KMS-11 (cell line): ENCODE measurements at regions not wholly inside any gene's neighbourhood (a gene's known extent, or its start where the extent isn't known, plus 50 kb on each side); places are given as distances from the start of the nearest gene placed in this dataset.

Experiments used
- H2AFZ ChIP-seq: fragments of 200-600 bp; sonication (generic); 2 replicates; pipeline ENCODE4 v1.6.1; 2016; ENCODE audit warnings: antibody characterized with exemption, mixed run types, low read depth
- H3K27ac ChIP-seq: fragments of 200-600 bp; sonication (generic); 2 replicates; pipeline ENCODE4 v1.6.1; 2016; ENCODE audit warnings: mild to moderate bottlenecking, mixed run types
- H3K27me3 ChIP-seq: fragments of 200-600 bp; sonication (generic); 2 replicates; pipeline ENCODE4 v1.6.1; 2017; ENCODE audit warnings: mild to moderate bottlenecking, low read depth, mixed run types, moderate library complexity; ENCODE audit not compliant: insufficient read depth
- H3K36me3 ChIP-seq: fragments of 200-600 bp; sonication (generic); 2 replicates; pipeline ENCODE4 v1.6.1; 2017; ENCODE audit warnings: mild to moderate bottlenecking, mixed run types; ENCODE audit not compliant: insufficient read depth
- H3K4me1 ChIP-seq: fragments of 200-600 bp; sonication (generic); 2 replicates; pipeline ENCODE4 v1.6.1; 2016; ENCODE audit warnings: mild to moderate bottlenecking, low read depth, mixed run types; ENCODE audit not compliant: poor library complexity, severe bottlenecking
- H3K4me2 ChIP-seq: fragments of 200-600 bp; sonication (generic); 2 replicates; pipeline ENCODE4 v1.7.0; 2016; ENCODE audit warnings: mild to moderate bottlenecking, mixed run types
- H3K4me3 ChIP-seq: fragments of 200-600 bp; sonication (generic); IDR thresholded peaks from 2 replicates; pipeline ENCODE4 v1.6.1; 2017; ENCODE audit warnings: low read depth, low read length, mixed read lengths; ENCODE audit not compliant: insufficient read depth
- H3K79me2 ChIP-seq: fragments of 200-600 bp; sonication (generic); 2 replicates; pipeline ENCODE4 v1.6.1; 2016; ENCODE audit warnings: low read depth, mixed run types; ENCODE audit not compliant: insufficient read depth
- H3K9ac ChIP-seq: fragments of 200-600 bp; sonication (generic); 2 replicates; pipeline ENCODE4 v1.6.1; 2016; ENCODE audit warnings: mild to moderate bottlenecking, mixed run types
- H4K20me1 ChIP-seq: fragments of 200-600 bp; sonication (generic); 2 replicates; pipeline ENCODE4 v1.6.1; 2016; ENCODE audit warnings: mild to moderate bottlenecking, mixed run types; ENCODE audit not compliant: insufficient read depth
- TF ChIP-seq, protein P1 (sequence below): fragments of 200-600 bp; sonication (generic); conservative IDR thresholded peaks from 2 replicates; pipeline ENCODE4 v1.6.1; 2017; ENCODE audit warnings: low read depth, mild to moderate bottlenecking, antibody characterized with exemption, low read length, moderate library complexity, mixed read lengths

DNA sequence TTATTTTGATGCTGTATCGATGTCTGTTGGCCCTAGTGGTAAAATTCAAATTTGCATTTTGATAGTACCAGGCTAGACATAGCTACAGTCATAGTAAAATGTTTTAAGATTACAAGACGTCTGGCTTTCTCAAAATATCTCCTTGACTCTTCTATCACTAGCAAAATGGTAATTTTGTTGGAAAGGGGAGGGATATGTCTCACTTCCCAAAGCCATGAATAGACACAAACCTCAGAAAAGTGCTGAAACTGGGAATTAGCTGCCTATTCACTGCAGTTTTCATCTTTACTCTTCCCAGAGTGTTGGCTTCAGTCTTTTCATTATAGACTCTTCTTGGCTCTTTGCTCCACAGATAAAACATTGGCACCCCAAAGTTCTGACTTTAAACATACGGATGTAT lies 1009.9 kb downstream of the ADGRL2 start:
- H2AFZ ChIP-seq: no peak overlapping the region
- no peaks in the 10 kb centered on the region for H4K20me1 ChIP-seq

DNA sequence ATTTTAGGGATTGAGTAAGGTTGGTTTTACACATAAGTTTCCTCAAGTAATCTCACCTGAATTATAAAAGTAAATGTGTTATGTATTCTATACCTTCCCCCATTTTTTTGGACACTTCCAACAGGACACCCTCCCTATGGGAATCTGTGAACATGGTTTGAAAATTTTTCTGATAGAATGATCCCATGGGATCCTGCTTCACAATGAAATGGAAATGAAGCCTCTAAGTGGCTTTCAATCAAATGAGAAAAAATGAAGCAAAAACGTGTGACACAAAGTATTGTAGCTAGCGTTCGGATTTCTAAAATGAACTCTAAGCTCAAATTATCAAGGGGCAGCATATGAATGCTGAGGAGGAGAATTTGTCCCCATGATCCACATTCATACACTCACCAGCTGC lies 1006.8 kb downstream of the ADGRL2 start:
- H3K27me3 ChIP-seq: no peaks in the 10 kb centered on the region
- TF ChIP-seq, protein P1, sequence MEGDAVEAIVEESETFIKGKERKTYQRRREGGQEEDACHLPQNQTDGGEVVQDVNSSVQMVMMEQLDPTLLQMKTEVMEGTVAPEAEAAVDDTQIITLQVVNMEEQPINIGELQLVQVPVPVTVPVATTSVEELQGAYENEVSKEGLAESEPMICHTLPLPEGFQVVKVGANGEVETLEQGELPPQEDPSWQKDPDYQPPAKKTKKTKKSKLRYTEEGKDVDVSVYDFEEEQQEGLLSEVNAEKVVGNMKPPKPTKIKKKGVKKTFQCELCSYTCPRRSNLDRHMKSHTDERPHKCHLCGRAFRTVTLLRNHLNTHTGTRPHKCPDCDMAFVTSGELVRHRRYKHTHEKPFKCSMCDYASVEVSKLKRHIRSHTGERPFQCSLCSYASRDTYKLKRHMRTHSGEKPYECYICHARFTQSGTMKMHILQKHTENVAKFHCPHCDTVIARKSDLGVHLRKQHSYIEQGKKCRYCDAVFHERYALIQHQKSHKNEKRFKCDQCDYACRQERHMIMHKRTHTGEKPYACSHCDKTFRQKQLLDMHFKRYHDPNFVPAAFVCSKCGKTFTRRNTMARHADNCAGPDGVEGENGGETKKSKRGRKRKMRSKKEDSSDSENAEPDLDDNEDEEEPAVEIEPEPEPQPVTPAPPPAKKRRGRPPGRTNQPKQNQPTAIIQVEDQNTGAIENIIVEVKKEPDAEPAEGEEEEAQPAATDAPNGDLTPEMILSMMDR: no peak
- H3K9ac ChIP-seq: no peak overlapping the region
- no peak overlapping the region for H2AFZ ChIP-seq
- H3K36me3 ChIP-seq: no peaks in the 10 kb centered on the region
- H3K4me2 ChIP-seq: no peak overlapping the region
- no peaks in the 10 kb centered on the region for H3K79me2 ChIP-seq
- H3K27ac ChIP-seq: no peak overlapping the region
- no peaks in the 10 kb centered on the region for H3K4me1 ChIP-seq
- H3K4me3 ChIP-seq: no peak overlapping the region
- no peaks in the 10 kb centered on the region for H4K20me1 ChIP-seq

More for the DNA sequence above, 1009.9 kb downstream of the ADGRL2 start:
- Histone ChIP-seq H3K79me2 (no peaks in the 10 kb centered on the region), H3K4me2 (no peak overlapping the region), H3K27me3 (no peaks in the 10 kb centered on the region), H3K9ac (no peak overlapping the region), H3K4me1 (no peaks in the 10 kb centered on the region), H3K4me3 (no peak overlapping the region), H3K27ac (no peak overlapping the region), H3K36me3 (no peaks in the 10 kb centered on the region)
- TF ChIP-seq, protein P1: no peak

DNA sequence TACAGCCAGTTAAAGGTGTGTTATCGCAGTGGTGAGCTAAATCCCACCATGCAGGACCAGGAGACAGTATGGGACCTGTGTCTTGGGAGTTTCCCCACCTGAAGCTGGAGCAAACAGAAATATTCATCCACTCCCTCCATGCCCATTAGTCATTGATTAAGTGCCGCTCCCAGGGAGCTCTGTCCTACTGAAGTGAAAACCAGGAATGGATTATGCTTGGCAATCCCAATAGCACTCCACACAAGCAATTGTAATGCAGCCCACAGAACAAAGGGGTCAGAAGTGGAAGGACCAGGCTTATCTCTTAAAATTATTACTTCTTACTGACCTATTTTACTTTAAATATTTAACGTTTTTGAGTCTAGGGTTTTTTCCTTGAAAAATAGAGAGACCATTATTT lies 1005.4 kb downstream of the ADGRL2 start:
- Histone ChIP-seq H3K27ac (no peak overlapping the region), H3K4me2 (no peak overlapping the region), H2AFZ (no peak overlapping the region), H4K20me1 (no peaks in the 10 kb centered on the region), H3K27me3 (no peaks in the 10 kb centered on the region), H3K36me3 (no peaks in the 10 kb centered on the region), H3K4me3 (no peak overlapping the region), H3K79me2 (no peaks in the 10 kb centered on the region), H3K4me1 (no peaks in the 10 kb centered on the region), H3K9ac (no peak overlapping the region)
- TF ChIP-seq, protein P1: no peak

DNA sequence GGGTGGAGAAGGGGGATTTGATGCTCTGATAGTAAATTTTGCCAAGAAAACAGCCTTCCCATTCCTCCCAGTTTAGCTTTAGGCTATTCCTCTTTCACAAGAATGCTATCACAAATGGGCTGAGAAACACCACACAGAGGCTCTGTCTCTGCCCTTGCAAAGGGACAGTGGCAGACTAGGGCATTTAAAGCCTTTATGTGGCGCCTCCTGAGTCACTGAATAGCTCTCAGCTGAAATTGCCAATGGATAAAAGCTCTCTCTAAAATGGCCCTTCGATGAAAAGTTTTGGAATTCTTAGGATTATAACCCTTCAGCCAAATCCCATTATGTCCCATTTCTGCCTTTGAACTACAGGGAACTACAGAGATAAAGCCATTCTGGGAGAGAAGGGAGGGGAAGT lies 1000.4 kb downstream of the ADGRL2 start:
- Histone ChIP-seq H3K27me3 (no peaks in the 10 kb centered on the region), H3K4me3 (no peak overlapping the region), H4K20me1 (no peaks in the 10 kb centered on the region), H3K79me2 (no peaks in the 10 kb centered on the region), H3K36me3 (no peaks in the 10 kb centered on the region), H2AFZ (no peak overlapping the region), H3K27ac (no peak overlapping the region), H3K4me1 (no peaks in the 10 kb centered on the region), H3K4me2 (no peak overlapping the region), H3K9ac (no peak overlapping the region)
- TF ChIP-seq, protein P1: no peak
